Vagina (tissue), 2 donors: ENCODE measurements at regions not wholly inside any gene's neighbourhood (a gene's known extent, or its start where the extent isn't known, plus 50 kb on each side); places are given as distances from the start of the nearest gene placed in this dataset.

ENCODE experiments used
- DNase-seq, 2 donors: peaks; one replicate each; pipeline ENCODE4 v3.0.0-alpha.2; 2017; ENCODE audit errors: extremely low spot score in 2 of 2
- H3K27ac ChIP-seq: fragments of 200-600 bp; sonication (generic); one replicate; pipeline ENCODE4 v1.5.1; 2019
- H3K27me3 ChIP-seq: fragments of 200-600 bp; sonication (generic); one replicate; pipeline ENCODE4 v1.5.1; 2019
- H3K36me3 ChIP-seq, 2 donors: fragments of 200-600 bp; sonication (generic); one replicate each; pipeline ENCODE4 v1.5.1; 2017 to 2019
- H3K4me1 ChIP-seq: fragments of 200-600 bp; sonication (generic); one replicate; pipeline ENCODE4 v1.5.1; 2019
- H3K4me3 ChIP-seq, 2 donors: fragments of 200-600 bp; sonication (generic); 1 replicate in 1 of 2; 2 replicates in 1 of 2; pipeline ENCODE4 v1.5.1; 2016 to 2019
- H3K9me3 ChIP-seq: fragments of 200-600 bp; sonication (generic); one replicate; pipeline ENCODE4 v1.5.1; 2019
- CTCF ChIP-seq, 3 experiments: fragments of 450-650 bp in 2 of 3; fragments of 200-600 bp in 1 of 3; sonication (generic) in 1 of 3; IDR thresholded peaks; one replicate each; pipeline ENCODE4 v1.5.1; 2017 to 2019; ENCODE audit warnings: antibody characterized with exemption in 3 of 3, mild to moderate bottlenecking in 2 of 3, moderate library complexity in 2 of 3
- POLR2A ChIP-seq, 2 donors: fragments of 450-650 bp; IDR thresholded peaks; one replicate each; pipeline ENCODE4 v1.6.1; 2017; ENCODE audit warnings: antibody characterized with exemption in 2 of 2, mild to moderate bottlenecking in 2 of 2, moderate library complexity in 2 of 2
- POLR2AphosphoS5 ChIP-seq, 2 donors: sonication (generic); formaldehyde crosslinking; IDR thresholded peaks; one replicate each; pipeline ENCODE4 v1.9.0; 2017; ENCODE audit warnings: antibody characterized with exemption in 2 of 2, mild to moderate bottlenecking in 2 of 2, low read depth in 1 of 2; ENCODE audit not compliant: insufficient read depth in 1 of 2
- intact Hi-C: fragments of 100-400 bp; cut with DNase I; formaldehyde crosslinking; loops from one replicate; pipeline ENCODE4 v1.15.1; 2023

- intact Hi-C loops, result no loop called here
These were observed 213.5 kb upstream of the KCNG1 start for GRCh38 chr20:51236421-51236820.

DNA sequence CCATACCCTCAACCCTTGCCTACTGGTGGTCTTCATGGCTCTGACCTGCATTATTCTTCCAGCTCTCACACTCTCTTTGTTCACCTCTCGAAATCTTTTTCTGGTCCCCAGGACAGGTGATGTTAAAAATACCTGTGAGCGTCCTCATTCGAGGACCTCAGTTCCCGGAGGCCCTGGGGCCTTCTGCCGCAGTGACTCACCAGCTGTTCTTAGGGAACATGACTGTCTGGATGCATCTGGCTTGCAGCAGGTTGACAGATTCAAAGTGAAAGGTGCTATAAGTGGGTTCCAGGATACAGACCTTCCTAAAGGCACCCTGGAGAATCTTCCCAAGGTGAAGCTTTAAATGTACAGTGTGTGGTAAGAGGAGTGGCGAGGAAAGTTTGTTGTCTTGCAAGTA is 210.4 kb upstream of the KCNG1 start:
- intact Hi-C loops, result no loop called here
- DNase-seq, result no peak
- no peaks in the 10 kb centered on the region for H3K36me3 ChIP-seq
- H3K27ac ChIP-seq, result no peak overlapping the region
- no peak overlapping the region for H3K4me3 ChIP-seq
- no peaks in the 10 kb centered on the region for H3K27me3 ChIP-seq
- no peaks in the 10 kb centered on the region for H3K9me3 ChIP-seq
- no peaks in the 10 kb centered on the region for H3K4me1 ChIP-seq
- TF ChIP-seq CTCF (IDR thresholded peaks at IDR 0.05), result no peak

More at GRCh38 chr20:51236421-51236820, 213.5 kb upstream of the KCNG1 start:
- no peak for DNase-seq
- Histone ChIP-seq H3K4me1 (no peaks in the 10 kb centered on the region), H3K36me3 (no peaks in the 10 kb centered on the region), H3K27me3 (no peaks in the 10 kb centered on the region), H3K9me3 (no peaks in the 10 kb centered on the region), H3K4me3 (no peak overlapping the region), H3K27ac (no peak overlapping the region)
- TF ChIP-seq POLR2A (IDR thresholded peaks at IDR 0.05) (no peak), CTCF (IDR thresholded peaks at IDR 0.05) (no peak), POLR2AphosphoS5 (IDR thresholded peaks at IDR 0.05; ENCODE audit: insufficient read depth in 1 of 2, low read depth in 1 of 2) (no peak)

DNA sequence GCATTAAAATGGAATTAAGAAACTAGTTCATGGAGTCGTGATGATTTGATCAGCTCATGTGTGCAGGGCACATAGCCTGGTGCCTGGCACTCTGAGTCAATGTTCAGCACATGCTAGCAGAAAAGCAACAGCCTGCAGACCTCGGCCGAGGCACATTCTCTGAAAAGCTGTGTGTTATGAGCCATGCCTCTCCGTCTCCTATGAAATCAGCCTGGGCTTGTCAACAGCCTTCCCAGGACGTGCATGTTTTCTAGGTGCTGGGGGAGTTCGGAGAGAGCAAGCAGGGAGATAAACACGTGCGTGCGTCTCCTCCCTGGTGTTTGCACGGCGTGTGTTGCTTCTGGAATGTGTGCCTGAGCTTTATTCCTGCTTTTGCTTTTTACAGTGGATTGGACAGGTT is 207.8 kb upstream of the KCNG1 start:
- no peaks in the 10 kb centered on the region for H3K4me1 ChIP-seq
- intact Hi-C loops, result no loop called here
- TF ChIP-seq CTCF (IDR thresholded peaks at IDR 0.05) (no peak), POLR2A (IDR thresholded peaks at IDR 0.05) (no peak), POLR2AphosphoS5 (IDR thresholded peaks at IDR 0.05; ENCODE audit: insufficient read depth in 1 of 2, low read depth in 1 of 2) (no peak)
- no peak overlapping the region for H3K4me3 ChIP-seq
- no peaks in the 10 kb centered on the region for H3K27me3 ChIP-seq
- H3K9me3 ChIP-seq, result no peaks in the 10 kb centered on the region
- no peak overlapping the region for H3K27ac ChIP-seq
- H3K36me3 ChIP-seq, result no peaks in the 10 kb centered on the region
- DNase-seq, result no peak

DNA sequence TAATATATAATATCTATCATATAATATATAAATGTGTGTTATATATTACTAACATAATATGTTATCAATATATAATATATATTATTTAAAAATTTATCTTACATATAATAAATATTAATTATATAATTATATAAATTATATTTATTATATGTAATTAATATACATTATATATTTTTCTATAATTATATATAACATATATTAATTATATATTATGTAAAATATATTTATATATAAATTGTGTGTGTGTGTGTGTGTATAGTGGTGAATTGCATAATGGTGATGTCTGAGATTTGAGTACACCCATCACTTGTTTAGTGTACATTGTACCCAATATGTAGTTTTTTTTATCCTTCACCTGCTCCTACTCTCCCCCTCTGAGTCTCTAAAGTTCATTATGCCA is 205.9 kb upstream of the KCNG1 start:
- Histone ChIP-seq H3K9me3 (no peaks in the 10 kb centered on the region), H3K4me3 (no peak overlapping the region), H3K4me1 (no peaks in the 10 kb centered on the region), H3K27me3 (no peaks in the 10 kb centered on the region), H3K36me3 (no peaks in the 10 kb centered on the region), H3K27ac (no peak overlapping the region)
- DNase-seq, result no peak
- TF ChIP-seq POLR2AphosphoS5 (IDR thresholded peaks at IDR 0.05; ENCODE audit: insufficient read depth in 1 of 2, low read depth in 1 of 2) (no peak), POLR2A (IDR thresholded peaks at IDR 0.05) (no peak), CTCF (IDR thresholded peaks at IDR 0.05) (no peak)
- intact Hi-C loops, result no loop called here

DNA sequence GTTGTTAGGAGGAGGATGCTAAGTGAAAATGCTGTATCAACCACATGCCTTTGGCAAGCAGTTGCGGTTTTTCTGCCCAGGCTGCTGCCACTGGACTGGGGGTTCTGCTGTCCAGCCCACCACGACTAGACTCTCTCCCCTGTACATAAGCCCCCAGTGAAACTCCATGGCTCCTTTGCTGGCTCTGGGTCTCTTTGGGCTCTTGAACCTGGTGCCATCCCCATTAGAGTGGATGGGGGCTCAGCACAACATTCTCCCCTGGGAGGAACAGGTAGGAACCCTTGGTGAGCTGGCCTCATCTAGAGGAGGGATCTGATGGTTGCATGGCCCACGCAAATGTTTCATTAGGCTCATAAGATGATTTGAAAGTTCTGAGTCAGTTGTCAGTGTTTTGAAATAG is 204.8 kb upstream of the KCNG1 start:
- no peak for DNase-seq
- intact Hi-C loops, result no loop called here
- H3K4me3 ChIP-seq, result no peak overlapping the region
- H3K27ac ChIP-seq, result no peak overlapping the region
- no peaks in the 10 kb centered on the region for H3K4me1 ChIP-seq
- no peak for TF ChIP-seq POLR2AphosphoS5 (IDR thresholded peaks at IDR 0.05; ENCODE audit: insufficient read depth in 1 of 2, low read depth in 1 of 2)
- no peak for TF ChIP-seq CTCF (IDR thresholded peaks at IDR 0.05)
- TF ChIP-seq POLR2A (IDR thresholded peaks at IDR 0.05), result no peak
- H3K36me3 ChIP-seq, result no peaks in the 10 kb centered on the region
- H3K9me3 ChIP-seq, result no peaks in the 10 kb centered on the region
- H3K27me3 ChIP-seq, result no peaks in the 10 kb centered on the region
